Activated T-cell treated with anti-CD3 and anti-CD28 coated beads for 4 hours (primary cell): ENCODE measurements at regions not wholly inside any gene's neighbourhood (a gene's known extent, or its start where the extent isn't known, plus 50 kb on each side); places are given as distances from the start of the nearest gene placed in this dataset.
"Not testable (repeated sequence)": the region's sequence is repeated elsewhere in the genome, so short reads cannot be mapped to it uniquely, and the experiment has no call there.

ENCODE experiments used
- DNase-seq: peaks from one replicate; pipeline ENCODE4 v3.0.0-alpha.2; 2020

DNA sequence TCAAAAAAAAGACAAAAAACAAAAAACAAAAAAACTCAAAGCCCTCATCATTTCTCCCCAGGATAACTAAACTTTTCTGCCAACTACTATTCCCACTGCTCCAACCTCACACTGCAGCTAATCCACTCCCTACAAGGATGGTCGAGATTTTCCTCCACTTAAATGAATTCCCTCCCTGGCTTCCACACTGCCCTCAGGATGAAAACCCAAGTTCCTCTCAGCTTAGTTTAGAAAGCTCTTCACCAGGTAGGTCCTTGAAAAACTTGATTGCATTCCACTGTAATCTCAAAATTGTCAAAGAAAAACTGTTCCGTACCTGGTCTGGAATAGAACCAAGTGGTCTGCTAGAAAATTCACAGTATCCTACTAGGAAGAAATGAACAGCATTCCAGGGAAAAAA, 294.3 kb upstream of the KLF14 start:
- DNase-seq, result no peak

DNA sequence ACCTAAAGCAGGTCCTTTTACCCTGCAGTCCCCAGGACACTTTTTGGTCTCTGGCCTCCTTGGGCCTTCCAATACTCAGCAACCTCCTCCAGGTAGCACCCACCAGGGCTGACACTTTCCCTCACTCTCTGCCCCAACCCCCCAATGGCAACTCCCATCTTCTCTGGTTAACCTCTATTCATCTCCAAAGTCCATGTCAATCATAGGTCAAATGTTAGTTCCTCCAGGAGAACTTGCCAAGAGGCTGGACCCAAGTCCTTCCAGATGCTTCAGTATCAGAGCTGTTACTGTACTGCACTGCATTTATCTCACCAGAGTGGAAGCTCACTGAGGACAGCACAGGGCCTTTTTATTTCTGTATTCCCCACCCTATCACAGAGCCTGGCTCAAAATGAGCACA, 295.0 kb upstream of the KLF14 start:
- no peak for DNase-seq

DNA sequence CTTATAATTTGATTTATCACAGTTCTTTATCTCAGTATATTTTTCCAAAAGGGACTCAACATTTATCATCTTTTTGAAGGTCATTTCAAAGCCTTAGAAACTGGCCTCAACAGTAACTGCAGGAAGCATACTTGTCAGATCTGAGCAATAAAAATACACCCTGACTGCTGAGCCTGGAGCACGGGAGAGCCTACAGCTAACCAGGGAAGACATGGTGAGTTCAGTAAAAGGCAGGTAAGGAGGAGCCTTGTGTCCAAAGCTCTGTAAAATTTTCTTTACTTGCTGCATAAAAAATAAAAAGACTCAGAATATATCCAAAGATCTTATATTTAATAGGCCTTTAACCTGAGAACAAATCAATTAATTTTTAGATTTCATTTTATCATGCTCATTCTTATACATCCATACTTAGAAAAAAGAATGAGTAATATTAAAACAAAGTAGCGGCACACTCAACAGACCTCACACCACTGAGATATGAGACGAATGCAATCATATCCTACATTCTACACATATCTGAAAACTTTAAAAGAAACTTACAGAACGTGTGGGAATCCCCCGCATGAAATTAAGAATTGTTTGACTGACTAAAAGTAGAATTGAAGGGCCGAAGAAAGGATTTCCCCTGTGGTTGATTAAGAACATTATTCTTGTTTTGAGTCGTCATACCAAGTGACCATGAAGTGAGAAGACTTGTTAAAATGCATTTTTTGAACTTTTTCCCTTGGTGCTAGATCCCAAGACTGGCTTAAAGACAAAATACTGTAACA, 296.4 kb upstream of the MKLN1 start:
- DNase-seq, result no peak

DNA sequence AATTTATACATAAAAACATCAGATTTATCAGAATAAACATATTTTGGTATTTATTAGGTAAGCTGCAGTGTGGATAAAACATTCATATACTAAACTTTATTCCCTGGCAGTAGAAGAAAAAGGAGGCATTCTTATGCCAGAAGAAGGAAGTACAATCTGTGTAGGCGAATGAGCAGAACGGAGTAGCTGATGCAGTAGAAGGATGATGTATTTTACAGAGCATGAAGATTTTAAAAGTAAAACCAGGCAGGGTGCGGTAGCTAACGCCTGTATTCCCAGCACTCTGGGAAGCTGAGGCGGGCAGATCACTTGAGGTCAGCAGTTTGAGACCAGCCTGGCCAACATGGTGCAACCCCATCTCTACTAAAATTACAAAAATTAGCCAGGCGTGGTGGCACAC, 294.9 kb upstream of the MKLN1 start:
- no peak for DNase-seq

DNA sequence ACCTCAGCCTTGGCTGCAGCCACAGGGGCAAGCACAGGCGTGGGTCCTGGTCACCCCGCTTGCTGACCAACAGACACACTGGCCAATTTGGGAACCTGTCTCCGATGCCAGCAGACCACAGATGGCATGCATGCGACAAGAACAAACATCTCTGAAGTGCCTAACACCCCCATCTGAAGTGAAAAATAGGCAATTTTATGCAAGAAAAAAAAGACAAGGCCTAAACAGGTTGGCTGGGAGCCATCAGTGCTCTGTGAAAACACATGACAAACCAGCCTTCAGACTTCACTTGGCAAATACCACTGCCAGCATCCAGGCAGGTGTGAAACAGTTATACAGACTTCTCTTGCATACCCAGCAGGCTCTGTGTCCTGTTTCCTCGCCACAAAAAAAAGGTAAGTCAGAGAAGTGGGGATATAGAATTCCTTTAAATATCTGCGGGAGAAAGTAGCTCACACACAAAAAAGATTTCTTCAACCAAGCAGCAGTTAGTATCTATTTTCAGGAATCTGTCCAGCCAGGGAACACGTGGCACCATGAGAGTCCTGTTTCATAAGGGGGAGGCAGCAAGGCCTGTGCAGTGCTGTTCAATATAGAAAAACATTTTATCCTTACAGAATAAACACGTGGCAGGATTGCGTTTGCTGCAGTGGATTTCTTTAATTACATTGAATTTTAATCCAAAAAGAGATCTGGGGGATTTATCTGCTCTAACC, 293.4 kb upstream of the MKLN1 start:
- no peak for DNase-seq

DNA sequence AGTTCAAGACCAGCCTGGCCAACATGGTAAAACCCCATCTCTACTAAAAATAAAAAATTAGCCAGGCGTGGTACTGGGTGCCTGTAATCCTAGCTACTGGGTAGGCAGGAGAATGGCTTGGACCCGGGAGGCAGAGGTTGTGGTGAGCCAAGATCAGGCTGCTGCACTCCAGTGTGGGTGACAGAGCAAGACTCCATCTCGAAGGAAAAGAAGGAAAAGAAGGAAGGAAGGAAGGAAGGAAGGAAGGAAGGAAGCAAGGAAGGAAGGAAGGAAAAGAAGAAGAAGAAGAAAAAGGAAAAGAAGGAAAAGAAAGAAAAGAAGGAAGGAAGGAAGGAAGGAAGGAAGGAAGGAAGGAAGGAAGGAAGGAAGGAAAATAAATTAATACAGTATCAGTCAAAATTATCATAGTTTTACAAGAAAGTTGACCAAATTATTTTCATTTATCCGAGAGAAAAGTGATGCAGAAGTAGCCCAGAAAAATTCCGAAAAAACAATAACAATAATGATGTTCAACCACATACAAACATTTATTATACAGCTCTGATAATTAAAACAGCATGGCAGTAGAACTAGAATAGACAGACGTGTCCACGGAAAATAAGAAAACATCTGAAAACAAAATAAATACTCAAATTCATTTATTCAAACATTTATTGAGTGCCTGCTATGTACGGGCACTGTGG, 292.4 kb upstream of the MKLN1 start:
- DNase-seq, result no peak

DNA sequence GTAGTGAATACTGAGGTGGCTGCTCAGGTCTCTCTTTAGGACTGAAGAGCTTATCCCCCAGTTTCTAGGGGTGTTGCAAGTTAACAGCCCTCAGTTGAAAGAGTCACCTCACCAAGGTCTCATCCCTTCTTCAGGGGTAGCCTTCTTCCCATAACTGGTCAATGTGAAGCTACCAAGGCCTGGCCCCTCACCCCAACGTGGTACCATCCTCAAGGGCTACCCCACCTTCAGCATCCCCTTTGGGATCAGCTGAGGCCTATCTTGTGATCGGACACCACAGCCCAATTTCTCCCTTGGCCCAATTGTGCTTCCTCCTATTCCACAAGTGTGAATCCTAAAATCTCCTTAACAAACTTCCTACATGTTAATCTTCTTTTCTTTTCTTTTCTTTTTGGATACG, 289.5 kb upstream of the MKLN1 start:
- no peak for DNase-seq

DNA sequence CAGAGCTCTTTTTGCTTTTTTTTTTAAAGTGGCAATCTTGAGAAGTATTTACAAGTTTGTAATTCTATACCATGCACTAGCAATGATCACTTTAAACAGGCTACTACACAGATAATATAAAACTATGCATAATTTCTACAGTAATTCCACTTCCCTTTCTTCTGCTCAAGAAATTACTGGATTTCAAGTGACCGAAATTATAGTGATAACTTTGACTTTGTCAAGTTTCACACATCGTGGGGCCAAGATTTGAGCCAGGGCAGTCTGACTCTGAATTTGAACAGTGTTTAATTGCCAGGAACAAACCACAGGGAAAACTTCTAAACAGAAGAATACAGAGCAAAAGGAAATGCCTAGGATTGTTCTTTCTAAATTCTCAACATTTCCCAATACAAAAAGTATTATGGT, 288.3 kb upstream of the MKLN1 start:
- no peak for DNase-seq

DNA sequence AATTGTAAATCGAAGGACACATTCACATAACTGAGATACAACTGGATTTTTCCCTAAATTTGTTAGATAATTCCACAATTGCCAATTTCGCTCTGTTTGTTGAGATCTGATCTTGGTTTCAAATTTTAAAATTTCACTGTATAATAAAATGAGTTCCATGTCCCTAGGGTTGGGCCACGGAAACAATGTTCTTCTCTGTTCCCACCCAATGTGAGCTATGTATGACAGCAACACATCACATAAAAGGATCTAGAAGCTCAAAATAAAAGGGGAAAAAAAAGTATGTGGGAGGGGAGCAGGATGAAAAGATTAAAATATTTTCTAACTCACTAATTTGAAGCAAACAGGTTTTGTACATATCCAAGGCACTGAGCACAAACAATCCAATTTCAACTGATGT, 287.8 kb upstream of the MKLN1 start:
- DNase-seq, result no peak

DNA sequence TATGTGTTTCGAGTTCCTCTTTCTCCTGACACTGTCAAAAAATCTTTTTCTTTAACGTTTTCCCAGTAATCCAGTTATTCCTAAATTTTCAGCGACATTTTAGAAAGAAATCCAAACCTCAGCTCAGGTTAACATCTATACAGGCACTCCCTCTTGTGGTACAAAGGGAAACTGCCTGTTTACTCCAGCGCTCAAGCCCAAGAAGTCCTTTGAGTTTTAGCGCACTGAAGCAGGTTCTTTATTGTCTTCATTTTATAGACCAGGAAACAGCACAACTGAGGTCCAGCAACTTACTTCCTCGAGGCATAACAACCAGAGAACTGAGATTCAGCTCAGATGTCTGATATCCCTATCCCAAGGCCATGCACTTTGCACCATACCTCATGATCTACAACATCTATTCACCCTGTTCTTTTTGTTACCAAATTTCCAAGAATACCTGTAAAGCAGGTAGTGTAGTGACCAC, 287.2 kb upstream of the MKLN1 start:
- DNase-seq, result peak; percentile 44

DNA sequence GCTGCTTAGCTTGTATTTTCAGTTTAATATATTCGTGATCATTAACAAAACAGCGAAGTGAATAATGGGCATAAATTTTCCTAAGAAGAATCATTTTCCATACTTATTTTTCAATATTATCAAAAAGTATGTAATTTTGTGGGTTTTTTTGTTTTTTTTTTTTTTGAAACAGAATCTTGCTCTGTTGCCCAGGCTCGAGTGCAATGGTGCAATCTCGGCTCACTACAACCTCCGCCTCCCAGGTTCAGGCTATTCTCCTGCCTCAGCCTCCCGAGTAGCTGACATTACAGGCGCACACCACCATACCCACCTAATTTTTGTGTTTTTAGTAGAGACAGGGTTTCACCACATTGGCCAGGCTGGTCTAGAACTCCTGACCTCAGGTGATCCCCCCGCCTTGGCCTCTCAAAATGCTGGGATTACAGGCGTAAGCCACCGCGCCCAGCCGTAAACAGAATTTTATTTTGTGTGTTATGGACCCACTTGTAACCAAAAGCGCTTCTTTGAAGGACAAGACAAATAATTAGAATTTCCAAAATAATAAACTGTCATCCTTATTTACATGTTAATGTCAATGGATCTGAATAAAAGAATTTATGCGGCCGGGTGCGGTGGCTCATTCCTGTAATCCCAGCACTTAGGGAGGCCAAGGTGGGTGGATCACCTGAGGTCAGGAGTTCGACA, 286.5 kb upstream of the MKLN1 start:
- not testable (repeated sequence) for DNase-seq

DNA sequence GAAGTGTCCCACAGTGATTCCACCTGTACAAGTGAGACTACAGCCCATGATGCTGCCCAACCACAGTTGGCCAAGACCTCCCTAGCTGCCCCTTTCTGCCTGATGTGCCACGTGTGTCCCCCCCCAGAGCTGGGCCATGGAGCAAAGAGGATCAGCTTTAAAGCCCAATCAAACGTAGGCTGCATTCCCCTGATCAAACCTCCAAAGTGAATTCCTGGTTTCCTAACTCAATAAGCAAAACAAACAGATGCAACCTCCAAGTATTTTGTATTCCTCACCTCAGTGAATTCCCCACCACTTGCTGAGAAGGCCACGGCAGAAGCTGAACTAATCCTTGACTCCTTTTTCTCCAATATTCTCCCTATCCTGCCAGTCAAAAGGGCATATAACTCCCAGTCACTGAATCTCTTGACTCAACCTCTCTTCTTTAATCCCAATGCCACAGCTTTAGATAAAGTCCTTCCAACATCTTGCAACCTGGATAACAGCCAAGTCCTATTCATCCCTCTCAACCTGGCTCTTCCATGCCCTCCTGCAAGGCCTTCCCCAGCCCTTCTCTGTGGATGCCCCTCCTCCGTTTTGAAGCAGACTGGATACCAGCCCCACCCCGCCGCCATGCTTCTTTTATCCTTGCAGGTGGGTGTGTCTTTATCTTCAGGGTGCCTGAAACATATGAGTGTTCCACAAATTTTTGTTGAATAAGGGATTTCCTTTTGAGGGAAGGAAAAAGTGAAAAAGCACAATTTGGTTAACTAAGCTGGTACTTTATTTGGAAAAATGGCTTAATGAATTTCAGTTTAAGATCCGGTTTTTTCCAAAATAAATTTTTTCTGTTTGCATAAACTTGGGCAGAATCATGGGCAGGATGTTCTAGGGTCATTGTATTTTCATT, 285.2 kb upstream of the MKLN1 start:
- no peak for DNase-seq

DNA sequence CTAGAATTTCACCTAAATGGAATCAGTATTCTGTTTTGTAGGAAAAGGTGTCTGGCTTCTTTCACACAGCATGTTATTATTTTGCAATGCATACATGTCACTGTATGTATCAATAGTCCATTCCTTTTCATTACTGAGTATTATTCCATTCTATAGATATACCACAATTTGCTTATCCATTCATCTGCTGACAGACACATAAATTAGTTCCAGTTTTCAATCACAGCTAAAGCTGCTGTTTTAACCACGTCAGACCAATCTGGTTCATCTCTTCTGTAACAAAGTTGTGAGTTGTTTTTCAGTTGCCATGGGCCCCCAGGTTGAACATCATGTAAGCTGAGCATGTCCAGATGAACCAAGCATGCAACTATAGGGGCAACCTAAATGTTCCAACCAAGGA, 282.1 kb upstream of the MKLN1 start:
- no peak for DNase-seq

DNA sequence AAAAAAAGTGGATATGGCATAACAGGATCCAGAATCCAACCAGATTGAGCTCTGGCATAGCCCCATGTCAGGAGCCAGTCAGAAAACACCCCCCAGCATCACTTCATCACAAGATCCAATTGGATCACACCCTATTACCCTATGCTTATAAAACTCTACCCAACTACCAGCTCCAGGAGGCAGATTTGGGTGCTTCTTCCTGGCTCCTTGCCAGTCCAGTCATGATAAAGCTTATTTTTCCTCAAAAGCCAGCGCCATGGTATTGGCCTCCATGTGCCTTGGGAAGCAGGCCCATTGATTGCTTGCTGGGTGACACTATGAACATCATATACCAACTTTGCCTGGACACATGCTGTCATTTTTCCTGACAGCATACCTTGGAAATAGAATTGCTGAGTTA, 281.4 kb upstream of the MKLN1 start:
- DNase-seq, result no peak

DNA sequence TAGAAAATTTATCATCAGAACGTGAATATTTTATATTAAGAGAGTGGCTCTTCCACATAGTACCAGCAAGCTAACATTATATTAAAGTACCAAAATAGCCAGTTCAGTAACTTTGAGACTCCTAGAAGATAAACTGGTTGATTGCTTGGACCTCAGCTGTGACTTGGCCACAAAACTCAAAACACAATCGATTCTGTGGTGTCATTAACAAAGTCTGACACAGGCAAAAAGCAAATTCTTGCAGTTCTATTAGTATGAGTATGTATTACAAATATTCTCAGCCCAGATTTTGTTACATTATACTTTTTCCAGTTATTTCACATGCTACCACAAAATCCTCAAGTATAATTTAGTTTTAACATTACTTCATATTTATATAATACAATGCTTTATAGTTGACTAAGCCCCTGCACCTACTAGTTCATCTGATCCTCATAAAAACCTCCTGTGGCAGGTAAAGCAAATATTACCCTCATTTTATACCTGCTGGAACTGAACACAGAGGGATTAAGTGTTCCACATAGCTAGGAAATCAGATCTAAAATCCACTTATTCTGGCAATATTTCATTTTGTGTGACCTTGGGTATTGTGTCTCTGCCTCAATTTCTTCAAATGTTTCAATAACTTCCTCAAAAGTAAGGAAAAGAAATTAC, 279.9 kb upstream of the MKLN1 start:
- DNase-seq, result no peak

DNA sequence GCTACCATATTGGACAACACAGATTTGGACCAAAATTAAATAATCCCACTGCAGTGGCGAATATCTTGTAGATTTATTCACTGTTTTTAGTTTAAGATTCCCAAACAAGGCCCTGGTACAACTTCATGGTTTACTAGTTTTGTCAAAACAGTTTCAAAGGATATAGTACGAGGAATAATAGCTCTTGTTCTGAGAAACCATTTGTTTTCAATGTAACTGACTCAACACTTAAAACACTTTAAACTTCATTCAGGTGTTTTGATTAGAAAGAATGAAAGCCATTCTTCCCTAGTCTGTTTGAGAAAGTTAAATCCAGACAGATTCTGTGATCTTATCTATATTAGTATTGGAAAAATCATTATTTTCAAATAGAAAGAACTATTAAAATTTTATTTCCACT, 276.4 kb upstream of the MKLN1 start:
- no peak for DNase-seq

DNA sequence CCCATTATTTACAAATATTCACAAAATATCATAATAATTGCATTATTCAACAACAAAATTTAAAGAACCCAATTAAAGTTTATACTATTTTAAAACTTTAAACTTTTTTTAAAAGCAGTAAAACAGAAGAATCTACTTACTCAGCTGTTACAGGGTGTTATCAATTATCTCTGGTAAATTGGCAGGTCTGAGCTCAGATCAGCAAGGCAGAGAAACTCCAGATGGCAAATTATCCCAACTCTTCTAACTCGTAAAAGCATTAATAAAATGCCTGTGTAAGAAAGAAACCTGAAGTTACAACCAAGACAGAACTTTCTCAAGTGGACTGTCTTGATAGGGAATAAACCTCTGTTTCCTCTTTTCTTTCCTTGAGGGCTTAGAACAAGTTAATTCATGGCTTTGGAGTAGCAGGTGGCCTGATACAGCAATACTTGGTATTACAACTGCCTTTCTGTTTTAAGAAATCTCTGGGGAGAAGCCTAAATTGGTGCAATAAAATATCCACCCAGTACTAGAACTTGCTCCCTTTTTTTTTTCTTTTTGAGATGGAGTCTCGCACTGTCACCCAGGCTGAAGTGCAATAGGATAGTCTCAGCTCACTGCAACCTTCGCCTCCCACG, 275.3 kb upstream of the MKLN1 start:
- DNase-seq, result no peak

DNA sequence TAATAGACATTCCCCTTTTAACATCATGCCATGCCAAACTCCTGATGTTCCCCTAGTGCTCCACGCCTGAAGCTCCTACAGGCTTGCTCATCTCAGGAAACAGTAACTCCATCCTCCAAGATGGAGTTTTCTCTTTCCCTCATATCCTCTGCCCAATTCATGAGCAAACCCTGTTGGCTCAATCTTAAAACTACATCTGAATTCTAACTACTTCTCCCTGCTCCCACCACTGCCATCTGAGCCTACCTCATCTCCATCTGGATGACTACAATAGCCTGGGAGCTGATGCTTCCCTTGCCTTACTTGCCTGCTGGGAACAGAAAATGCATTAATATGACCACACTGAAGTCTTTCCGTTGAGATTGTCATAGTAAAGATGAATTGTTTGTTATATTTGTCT, 271.7 kb upstream of the MKLN1 start:
- no peak for DNase-seq

DNA sequence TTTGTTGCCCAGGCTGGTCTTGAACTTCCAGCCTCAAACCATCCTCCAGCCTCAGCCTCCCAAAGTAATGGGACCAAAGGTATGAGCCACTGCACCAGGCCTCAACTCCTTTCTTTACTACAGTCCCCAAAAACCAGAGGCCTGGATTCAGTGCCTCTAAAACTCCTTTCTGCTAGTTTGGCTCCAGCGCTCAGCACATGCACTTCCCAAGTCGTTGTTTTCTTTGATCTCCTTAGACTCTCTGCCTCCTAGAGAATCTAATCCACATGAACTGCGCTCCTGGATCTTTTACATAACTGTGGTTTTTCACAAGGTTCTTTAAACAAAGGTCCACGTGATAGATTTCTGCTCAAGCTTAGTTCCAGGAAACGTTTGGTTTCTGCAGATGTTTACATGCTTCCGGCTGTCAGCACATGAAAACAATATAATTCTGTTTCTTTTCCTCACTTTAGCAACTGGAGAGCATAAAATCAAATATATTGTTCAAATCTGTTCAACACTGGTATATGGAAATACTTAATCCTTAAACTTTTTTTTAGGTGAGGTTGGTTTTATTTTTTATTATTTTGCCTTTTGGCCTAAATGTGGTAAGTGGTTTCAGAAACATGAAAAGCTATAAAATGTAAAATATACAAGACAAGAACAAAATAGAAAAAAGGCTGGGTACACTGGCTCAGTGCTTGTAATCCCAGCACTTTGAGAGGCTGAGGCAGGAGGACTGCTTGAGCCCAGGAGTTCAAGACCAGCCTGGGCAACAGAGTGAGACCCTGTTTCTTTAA, 270.5 kb upstream of the MKLN1 start:
- no peak for DNase-seq

DNA sequence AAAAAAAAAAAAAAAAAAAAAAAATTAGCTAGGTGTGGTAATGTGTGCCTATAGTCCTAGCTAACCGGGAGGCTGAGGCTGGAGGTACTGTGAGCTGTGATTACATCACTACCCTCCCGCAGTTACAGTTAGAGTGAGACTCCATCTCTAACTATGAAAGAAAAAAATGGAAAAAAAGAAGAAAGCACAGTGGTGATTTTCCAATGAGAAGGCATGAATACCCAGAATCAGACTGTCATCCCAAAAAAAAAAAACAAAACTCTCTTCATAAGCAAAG, 269.9 kb upstream of the MKLN1 start:
- no peak for DNase-seq
